Pancreas (tissue), 10 donors: ENCODE measurements at regions not wholly inside any gene's neighbourhood (a gene's known extent, or its start where the extent isn't known, plus 50 kb on each side); places are given as distances from the start of the nearest gene placed in this dataset.

ENCODE experiments used
- ATAC-seq, 4 donors: fragments of 200-7000 bp; cut with Tn5 transposase; one replicate each; pipeline versions ENCODE4 v1.8.0 to v1.9.1; 2020; ENCODE audit warnings: mild to moderate bottlenecking in 4 of 4, moderate library complexity in 4 of 4
- DNase-seq, 6 donors: peaks; one replicate each; pipeline ENCODE4 v3.0.0-alpha.2; 2020
- FAIRE-seq: peaks from 2 replicates; lab custom pipeline; 2012; peaks lifted over from hg19 to GRCh38; lab: Jason Lieb, UNC
- H3K27ac ChIP-seq, 4 donors: fragments of 200-600 bp; sonication (generic); 1 replicate in 3 of 4; 2 replicates in 1 of 4; pipeline versions ENCODE4 v1.5.0 to v1.8.0; 2020
- H3K27me3 ChIP-seq, 4 donors: fragments of 200-600 bp; one replicate each; pipeline ENCODE4 v1.8.0; 2021
- H3K36me3 ChIP-seq, 3 donors: fragments of 200-600 bp; sonication (generic) in 1 of 3; one replicate each; pipeline versions ENCODE4 v1.5.0 to v1.8.0; 2020 to 2021
- H3K4me1 ChIP-seq, 3 donors: fragments of 200-600 bp; one replicate each; pipeline ENCODE4 v1.8.0; 2021
- H3K4me3 ChIP-seq, 4 donors: fragments of 200-600 bp; sonication (generic) in 2 of 4; one replicate each; pipeline versions ENCODE4 v1.5.0 to v1.8.0; 2020 to 2021
- H3K9me3 ChIP-seq, 4 donors: fragments of 200-600 bp; one replicate each; pipeline ENCODE4 v1.8.0; 2021
- CTCF ChIP-seq, 4 donors: fragments of 200-600 bp; sonication (generic) in 3 of 4; IDR thresholded peaks; one replicate each; pipeline versions ENCODE4 v1.5.0 to v1.8.0; 2021; ENCODE audit warnings: antibody characterized with exemption in 4 of 4
- WGBS, 2 donors: extraction: QIAGEN DNeasy Blood & Tissue Kit; methylation state at CpG; one replicate each; pipeline ENCODE4 v1.1.7; 2013; 5-methylcytosine and 5-hydroxymethylcytosine counted together
- intact Hi-C, 3 donors: fragments of 100-400 bp; cut with DNase I; formaldehyde crosslinking; loops; one replicate each; pipeline versions ENCODE4 v1.11.1 to v1.14.2; 2022
- donor health status: healthy with polysubstance abuse.
- donor health status: DM: no; HTN: no; CAD: no; lungs with moderate emphysema.
- donor health status: DM: no; HTN: no; CAD: no.
- donor health status: control.
- donor health status: control.
- donor health status: Bipolar disorder and iron deficiency.
- donor health status: DM: yes; HTN: yes; CAD: no.
- donor health status: DM: no; HTN: no; CAD: no.
- donor health status: DM: no; HTN: no; CAD: no.
- donor health status: DM: yes; HTN: yes; CAD: no.

GRCh38 chr13:67635754-67636153, 405.6 kb upstream of the PCDH9 start:
- H3K4me3 ChIP-seq: no peak overlapping the region
- no peak for TF ChIP-seq CTCF (IDR thresholded peaks at IDR 0.05)
- no peak overlapping the region for H3K27ac ChIP-seq
- H3K36me3 ChIP-seq: no peaks in the 10 kb centered on the region
- no peak for DNase-seq
- ATAC-seq: no peak
- H3K27me3 ChIP-seq: no peaks in the 10 kb centered on the region
- no peak for FAIRE-seq
- no peaks in the 10 kb centered on the region for H3K4me1 ChIP-seq
- intact Hi-C loops: no loop called here
- WGBS, 2 donors: 53 to 68% methylated on average over 3 of the region's 3 CpGs
- H3K9me3 ChIP-seq: no peaks in the 10 kb centered on the region

- DNase-seq (no peak), FAIRE-seq (no peak)
Measured at GRCh38 chr13:67632590-67632989, 402.5 kb upstream of the PCDH9 start.

GRCh38 chr13:67630640-67631039, 400.5 kb upstream of the PCDH9 start:
- H3K36me3 ChIP-seq: no peaks in the 10 kb centered on the region
- no peak for TF ChIP-seq CTCF (IDR thresholded peaks at IDR 0.05)
- DNase-seq: no peak
- H3K27me3 ChIP-seq: no peaks in the 10 kb centered on the region
- intact Hi-C loops: no loop called here
- no peaks in the 10 kb centered on the region for H3K9me3 ChIP-seq
- no peak for ATAC-seq
- H3K27ac ChIP-seq: no peak overlapping the region
- 34 to 44% methylated on average over 3 of the region's 3 CpGs for WGBS, 2 donors
- no peak overlapping the region for H3K4me3 ChIP-seq
- FAIRE-seq: no peak
- H3K4me1 ChIP-seq: no peaks in the 10 kb centered on the region

More at GRCh38 chr13:67632590-67632989, 402.5 kb upstream of the PCDH9 start:
- no peak overlapping the region for H3K4me3 ChIP-seq
- intact Hi-C loops: no loop called here
- H3K4me1 ChIP-seq: no peaks in the 10 kb centered on the region
- no peaks in the 10 kb centered on the region for H3K27me3 ChIP-seq
- H3K9me3 ChIP-seq: no peaks in the 10 kb centered on the region
- H3K36me3 ChIP-seq: no peaks in the 10 kb centered on the region
- 72 to 86% methylated on average over 1 of the region's 1 CpG for WGBS, 2 donors
- no peak for ATAC-seq
- no peak overlapping the region for H3K27ac ChIP-seq
- TF ChIP-seq CTCF (IDR thresholded peaks at IDR 0.05): no peak

GRCh38 chr13:67623630-67624029, 393.5 kb upstream of the PCDH9 start:
- intact Hi-C loops: no loop called here
- H3K4me3 ChIP-seq: no peak overlapping the region
- no peaks in the 10 kb centered on the region for H3K36me3 ChIP-seq
- WGBS, 2 donors: 69 to 76% methylated on average over 2 of the region's 2 CpGs
- no peaks in the 10 kb centered on the region for H3K9me3 ChIP-seq
- no peak for TF ChIP-seq CTCF (IDR thresholded peaks at IDR 0.05)
- FAIRE-seq (no peak), DNase-seq (no peak), ATAC-seq (no peak)
- H3K27ac ChIP-seq: no peak overlapping the region
- no peaks in the 10 kb centered on the region for H3K4me1 ChIP-seq
- no peaks in the 10 kb centered on the region for H3K27me3 ChIP-seq

- no peaks in the 10 kb centered on the region for H3K27me3 ChIP-seq
- DNase-seq (no peak), FAIRE-seq (no peak), ATAC-seq (no peak)
- no peak overlapping the region for H3K4me3 ChIP-seq
- H3K27ac ChIP-seq: no peak overlapping the region
- H3K4me1 ChIP-seq: no peaks in the 10 kb centered on the region
- 55 to 64% methylated on average over 3 of the region's 3 CpGs for WGBS, 2 donors
- intact Hi-C loops: no loop called here
- no peaks in the 10 kb centered on the region for H3K36me3 ChIP-seq
- no peaks in the 10 kb centered on the region for H3K9me3 ChIP-seq
- no peak for TF ChIP-seq CTCF (IDR thresholded peaks at IDR 0.05)
Measured at GRCh38 chr13:67620665-67621064, 390.5 kb upstream of the PCDH9 start.
